Inferior parietal cortex (tissue), 1 donor: ENCODE measurements at regions not wholly inside any gene's neighbourhood (a gene's known extent, or its start where the extent isn't known, plus 50 kb on each side); places are given as distances from the start of the nearest gene placed in this dataset.

Source experiments
- DNase-seq: peaks from one replicate; pipeline ENCODE4 v3.0.0-alpha.2; 2016; ENCODE audit errors: extremely low spot score

DNA sequence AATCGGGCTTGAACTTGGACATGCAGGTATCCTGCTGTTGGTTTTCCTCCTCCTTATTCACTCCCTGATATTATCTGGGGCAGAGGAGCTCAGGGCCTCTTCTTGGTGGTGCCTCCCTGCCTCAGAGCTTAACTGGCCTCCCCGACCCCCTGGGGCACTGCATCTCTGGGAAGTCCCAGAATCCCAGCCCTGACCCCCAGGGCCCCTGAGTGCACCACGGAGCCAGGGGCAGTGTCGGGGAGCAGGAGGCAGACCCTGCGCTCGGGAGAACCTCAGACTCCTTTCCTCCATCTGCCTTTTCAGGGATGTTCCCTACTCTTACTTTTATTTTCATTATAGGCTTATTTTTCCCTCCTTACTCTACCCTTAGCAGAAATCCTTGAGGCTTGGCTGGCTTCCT is 537.0 kb downstream of the BRD1 start:
- no peak for DNase-seq

GRCh38 chr22:49289822-49290679 is 537.6 kb downstream of the BRD1 start:
- DNase-seq, result no peak

DNA sequence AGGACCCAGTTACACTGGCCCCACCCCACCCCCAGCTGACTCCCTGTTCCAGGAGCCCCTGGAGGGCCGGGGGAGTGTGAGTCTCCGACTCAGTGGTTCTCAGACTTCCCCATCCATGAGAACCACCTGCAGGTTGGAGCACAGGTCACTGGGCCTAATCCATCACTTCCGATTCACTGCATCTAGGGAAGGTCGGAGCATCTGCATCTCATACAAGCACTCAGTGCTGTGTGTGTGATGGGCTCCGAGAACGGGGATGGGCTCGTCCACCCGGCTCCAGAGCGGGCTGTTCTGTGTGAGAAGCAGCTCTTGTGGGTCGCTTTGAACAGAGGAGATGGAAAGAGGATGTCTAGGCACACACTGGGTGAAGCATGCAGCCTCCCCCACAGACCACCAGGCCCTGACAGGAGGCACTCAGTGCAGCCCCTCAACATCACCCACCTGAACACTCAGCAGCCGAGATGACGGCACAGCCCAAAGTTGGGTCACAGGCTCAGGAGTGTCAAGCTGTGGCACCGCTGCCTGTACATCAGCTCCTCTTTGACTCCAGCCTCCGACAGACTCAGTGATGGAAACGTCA is 541.4 kb downstream of the BRD1 start:
- DNase-seq, result no peak

- DNase-seq, result no peak
Measured at GRCh38 chr22:49284931-49285330, 542.7 kb downstream of the BRD1 start.

DNA sequence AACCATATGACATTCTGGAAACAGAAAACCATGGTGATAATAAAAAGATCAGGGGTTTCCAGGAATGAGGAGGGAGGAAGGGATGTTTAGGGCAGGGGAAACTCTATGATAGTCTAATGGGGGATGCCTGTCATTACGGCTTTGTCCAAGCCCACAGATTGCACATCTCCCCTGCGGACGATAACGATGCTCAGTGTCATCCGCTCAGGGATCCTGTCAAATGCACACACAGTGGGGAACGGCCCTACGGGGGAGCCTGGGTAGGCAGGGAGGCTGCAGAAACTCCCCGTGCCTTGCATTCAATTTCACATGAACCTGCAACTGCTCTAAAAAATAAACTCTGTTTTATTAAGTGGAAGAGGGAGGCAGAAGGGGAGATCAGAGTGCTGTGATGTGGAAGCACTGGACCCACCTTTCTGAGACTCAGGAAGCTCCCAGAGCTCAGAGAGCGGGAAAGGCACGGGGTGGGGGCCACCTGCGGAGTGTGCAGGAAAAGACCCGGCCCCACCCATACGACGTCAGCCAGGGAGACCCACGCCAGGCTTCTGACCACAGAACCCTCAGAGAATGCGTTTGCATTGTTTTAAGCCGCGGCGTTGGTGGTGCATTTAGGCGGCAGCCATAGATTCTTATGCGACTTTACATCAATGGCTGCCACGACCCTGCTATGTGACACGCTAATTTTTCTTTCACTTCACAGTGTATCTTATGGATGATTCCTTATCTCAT is 543.5 kb downstream of the BRD1 start:
- DNase-seq, result no peak

GRCh38 chr22:49282596-49282995 is 545.1 kb downstream of the BRD1 start:
- DNase-seq, result no peak

- no peak for DNase-seq
Measured at GRCh38 chr22:49281467-49282340, 546.0 kb downstream of the BRD1 start.

DNA sequence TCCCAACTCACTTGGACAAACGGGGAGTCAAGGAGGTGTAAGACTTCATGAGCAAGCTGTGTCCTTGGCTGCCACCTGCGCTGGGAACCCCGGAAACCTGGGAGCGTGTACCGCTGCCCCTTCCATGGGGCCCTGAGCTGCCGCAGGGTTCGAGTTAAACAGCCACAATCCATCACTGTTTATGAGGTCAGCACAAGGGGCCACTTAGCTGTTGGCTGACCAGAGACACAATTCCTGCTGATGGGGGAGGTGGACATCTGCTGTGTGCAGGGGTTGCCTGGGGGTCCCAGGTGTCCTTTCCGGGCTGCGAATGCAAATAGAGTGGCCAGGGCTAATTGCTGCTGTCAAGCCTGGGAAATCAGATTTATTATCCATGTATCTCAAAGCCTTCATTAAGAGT is 549.3 kb downstream of the BRD1 start:
- no peak for DNase-seq

GRCh38 chr22:49276567-49276966 is 551.1 kb downstream of the BRD1 start:
- DNase-seq, result no peak

DNA sequence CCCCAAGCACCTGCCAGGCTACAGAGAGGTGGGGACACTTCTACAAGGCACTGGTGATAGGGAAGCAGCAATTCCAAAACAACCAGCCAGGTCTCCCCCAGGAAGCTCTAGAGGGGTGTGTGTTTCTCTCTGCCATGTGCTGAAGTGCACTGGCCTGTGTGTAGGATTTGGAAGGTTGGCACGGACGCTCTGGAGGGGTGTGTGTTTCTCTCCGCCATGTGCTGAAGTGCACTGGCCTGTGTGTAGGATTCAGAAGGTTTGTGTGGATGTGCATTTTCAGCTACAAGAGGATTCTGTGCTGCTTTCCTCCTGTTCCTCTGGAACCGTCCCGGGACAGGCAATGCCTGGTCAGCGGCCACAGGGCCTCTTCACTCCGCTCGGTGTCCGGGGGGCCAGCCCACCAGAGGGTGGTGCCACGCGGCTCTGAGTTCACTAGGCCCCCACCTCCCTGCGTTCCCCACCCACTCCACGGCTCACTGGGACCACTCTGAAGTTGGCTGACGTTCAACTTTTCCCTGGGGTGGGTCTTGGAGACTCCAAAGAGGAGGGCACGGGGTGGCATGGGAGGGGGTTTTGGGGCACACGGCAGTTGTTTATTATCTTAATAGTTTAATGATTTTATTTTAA is 552.8 kb downstream of the BRD1 start:
- no peak for DNase-seq

DNA sequence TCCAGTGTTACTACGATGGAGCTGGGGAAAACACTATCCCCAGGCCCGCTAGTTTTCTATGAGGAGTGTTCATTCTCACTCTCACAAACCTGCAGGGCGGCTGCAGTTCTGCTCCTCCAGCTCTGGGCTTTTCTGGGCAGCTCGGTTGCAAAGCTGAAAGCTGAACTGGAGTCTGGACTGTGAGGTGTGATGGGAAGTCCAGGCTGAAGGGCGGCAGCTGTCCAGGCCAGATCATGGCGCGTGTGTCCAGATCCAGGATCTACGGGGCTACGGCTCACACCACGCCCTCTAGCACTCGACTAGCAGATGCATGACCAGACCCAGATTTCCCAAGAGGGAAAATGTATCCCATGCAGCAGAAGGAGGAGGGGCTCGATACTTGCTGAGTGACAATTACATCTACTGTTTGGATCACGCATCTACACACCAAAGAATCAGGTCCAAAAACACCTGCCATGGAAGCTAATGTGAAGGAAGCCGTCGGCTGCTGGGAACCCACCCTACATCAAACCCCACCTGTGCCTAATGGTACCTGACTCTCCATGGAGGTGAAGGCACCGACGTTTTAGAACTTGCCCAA is 555.0 kb downstream of the BRD1 start:
- DNase-seq, result no peak

- DNase-seq, result no peak
Measured at GRCh38 chr22:49271831-49272230, 555.8 kb downstream of the BRD1 start.

DNA sequence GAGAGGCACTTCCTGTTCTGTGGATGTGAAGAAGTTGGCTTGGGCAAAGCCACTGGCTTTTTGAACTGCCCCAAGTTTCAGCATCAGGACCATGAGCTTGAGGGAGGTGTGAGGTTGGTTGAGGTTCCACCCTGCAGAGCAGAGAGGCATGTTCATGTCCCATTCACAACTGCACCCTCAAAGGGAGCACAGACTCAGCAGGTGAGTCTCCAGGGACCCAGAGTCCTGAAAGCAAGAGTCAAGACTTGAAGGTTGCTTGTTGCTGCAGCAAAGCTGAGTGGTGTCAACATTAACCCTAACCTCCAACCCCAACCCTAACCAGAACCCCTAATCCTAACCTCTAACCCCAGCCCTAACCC is 556.3 kb downstream of the BRD1 start:
- no peak for DNase-seq

DNA sequence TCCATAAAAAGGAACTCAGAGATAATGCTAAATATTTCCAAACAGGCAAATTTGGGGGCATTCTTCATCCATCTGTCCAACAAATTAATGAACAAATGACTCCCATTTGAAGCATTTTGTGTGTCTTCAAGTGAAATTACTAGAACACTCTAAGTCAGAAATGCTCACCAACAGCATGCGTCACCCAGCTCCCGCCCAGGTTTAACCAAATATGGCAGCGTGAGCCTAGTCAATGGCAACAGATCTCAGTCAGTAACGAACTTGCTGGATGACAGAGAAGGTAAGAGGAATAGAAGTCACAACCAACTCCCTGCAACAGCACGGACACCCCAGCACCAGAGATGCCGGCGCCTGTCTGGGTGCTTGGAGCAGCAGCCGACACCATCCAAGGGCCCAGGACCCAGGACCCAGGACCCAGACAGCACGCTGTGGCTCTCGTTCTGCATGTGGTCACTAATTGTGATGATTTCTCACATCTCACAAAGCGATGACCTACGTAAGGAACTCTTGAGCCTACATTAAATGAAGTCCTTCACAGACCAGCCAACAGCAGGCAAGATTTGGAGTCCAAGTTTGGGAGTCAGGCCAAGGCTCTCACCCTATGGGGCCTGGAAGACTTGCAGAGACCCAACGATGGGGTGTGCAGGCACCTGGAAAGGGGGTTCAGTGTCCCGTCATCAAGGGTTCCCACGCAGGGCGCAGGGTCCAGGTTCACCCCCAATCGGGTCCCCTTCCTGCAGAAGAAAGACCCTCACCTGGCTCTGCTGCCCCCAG is 556.9 kb downstream of the BRD1 start:
- DNase-seq, result no peak

DNA sequence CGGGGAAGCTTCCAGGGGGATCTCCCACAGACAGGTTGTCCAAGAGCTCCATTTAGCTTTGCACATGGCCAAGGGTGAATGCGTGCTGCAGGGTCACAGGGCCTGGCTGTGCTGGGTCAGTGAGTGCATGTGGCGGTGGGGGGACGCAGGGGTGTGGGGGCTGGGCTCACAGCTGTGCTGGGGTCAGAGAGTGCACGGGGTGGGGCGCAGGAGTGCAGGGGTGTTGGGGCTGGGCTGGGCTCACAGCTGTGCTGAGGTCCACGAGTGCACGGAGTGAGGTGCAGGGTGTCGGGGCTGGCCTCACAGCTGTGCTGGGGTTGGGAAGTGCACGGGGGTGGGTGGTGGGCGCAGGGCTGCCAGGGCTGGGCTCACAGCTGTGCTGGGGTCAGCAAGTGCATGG is 557.7 kb downstream of the BRD1 start:
- no peak for DNase-seq

DNA sequence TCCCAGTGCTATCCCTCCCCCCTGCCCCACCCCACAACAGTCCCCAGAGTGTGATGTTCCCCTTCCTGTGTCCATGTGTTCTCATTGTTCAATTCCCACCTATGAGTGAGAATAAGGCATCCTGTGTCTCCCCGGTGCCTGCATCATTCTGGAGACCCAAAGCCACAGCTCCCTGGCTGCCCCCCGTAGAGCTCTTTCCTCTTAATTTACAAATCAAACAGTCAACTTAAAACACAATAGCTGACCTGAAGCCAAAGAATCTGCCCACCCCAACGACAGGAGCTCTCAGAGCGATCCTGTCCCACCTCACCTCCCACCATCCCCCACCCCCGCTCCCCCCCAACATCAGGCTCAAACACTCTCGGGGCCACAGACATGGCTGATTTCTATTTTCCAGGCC is 558.3 kb downstream of the BRD1 start:
- DNase-seq, result no peak

DNA sequence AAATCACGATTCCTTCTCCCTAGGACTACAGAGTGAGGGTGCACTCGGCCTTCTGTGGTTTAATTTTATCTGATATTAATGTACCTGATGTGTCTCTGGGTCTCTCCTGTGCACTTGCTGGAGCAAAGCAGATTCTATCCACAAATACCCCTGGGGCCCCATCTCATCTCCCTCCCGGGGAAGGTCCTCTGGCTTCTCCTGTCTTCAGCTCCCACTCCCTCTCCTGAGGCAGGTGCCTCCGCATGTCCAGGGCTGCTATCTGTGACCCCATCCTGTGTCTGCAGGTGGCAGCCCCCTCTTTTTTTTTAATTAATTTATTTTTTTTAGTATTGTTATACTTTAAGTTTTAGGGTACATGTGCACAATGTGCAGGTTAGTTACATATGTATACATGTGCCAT is 558.7 kb downstream of the BRD1 start:
- DNase-seq, result no peak

- no peak for DNase-seq
Measured at GRCh38 chr22:49267996-49268395, 559.7 kb downstream of the BRD1 start.

GRCh38 chr22:49266561-49267519 is 560.8 kb downstream of the BRD1 start:
- no peak for DNase-seq
